GM12875 (cell line): ENCODE measurements at regions not wholly inside any gene's neighbourhood (a gene's known extent, or its start where the extent isn't known, plus 50 kb on each side); places are given as distances from the start of the nearest gene placed in this dataset.
A peak's percentile ranks its signal among the peaks of the same experiment; 100 is the strongest.
"Not testable (repeated sequence)": the region's sequence is repeated elsewhere in the genome, so short reads cannot be mapped to it uniquely, and the experiment has no call there.

ENCODE experiments used
- H3K4me3 ChIP-seq: one replicate; pipeline ENCODE4 v1.5.1; 2011; ENCODE audit warnings: low read depth, low read length, control low read depth
- TF ChIP-seq, protein P1 (sequence below): IDR thresholded peaks from 2 replicates; pipeline ENCODE4 v1.5.1; 2011; ENCODE audit warnings: low read depth, mild to moderate bottlenecking, control low read depth, inconsistent platforms, low read length, moderate library complexity, borderline replicate concordance; ENCODE audit not compliant: insufficient read depth

DNA sequence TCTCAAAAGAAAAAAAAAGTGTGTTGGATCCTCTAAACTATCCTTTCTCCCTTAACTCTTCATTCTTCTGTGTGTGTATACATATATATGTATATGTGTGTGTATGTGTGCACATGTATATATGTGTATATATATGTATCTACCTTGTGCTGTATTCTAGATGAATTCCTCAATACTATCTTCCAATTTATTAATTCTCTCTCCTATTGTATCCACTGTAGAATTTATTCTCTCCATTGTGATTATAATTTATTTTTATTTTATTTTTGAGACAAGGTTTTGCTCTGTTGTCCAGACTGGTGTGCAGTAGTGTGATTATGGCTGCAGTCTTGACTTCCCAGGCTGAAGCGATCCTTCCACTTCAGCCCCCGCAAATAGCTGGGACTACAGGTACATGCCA is 147.1 kb upstream of the ZNF618 start:
- H3K4me3 ChIP-seq: no peak overlapping the region
- TF ChIP-seq, protein P1, sequence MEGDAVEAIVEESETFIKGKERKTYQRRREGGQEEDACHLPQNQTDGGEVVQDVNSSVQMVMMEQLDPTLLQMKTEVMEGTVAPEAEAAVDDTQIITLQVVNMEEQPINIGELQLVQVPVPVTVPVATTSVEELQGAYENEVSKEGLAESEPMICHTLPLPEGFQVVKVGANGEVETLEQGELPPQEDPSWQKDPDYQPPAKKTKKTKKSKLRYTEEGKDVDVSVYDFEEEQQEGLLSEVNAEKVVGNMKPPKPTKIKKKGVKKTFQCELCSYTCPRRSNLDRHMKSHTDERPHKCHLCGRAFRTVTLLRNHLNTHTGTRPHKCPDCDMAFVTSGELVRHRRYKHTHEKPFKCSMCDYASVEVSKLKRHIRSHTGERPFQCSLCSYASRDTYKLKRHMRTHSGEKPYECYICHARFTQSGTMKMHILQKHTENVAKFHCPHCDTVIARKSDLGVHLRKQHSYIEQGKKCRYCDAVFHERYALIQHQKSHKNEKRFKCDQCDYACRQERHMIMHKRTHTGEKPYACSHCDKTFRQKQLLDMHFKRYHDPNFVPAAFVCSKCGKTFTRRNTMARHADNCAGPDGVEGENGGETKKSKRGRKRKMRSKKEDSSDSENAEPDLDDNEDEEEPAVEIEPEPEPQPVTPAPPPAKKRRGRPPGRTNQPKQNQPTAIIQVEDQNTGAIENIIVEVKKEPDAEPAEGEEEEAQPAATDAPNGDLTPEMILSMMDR: no peak

DNA sequence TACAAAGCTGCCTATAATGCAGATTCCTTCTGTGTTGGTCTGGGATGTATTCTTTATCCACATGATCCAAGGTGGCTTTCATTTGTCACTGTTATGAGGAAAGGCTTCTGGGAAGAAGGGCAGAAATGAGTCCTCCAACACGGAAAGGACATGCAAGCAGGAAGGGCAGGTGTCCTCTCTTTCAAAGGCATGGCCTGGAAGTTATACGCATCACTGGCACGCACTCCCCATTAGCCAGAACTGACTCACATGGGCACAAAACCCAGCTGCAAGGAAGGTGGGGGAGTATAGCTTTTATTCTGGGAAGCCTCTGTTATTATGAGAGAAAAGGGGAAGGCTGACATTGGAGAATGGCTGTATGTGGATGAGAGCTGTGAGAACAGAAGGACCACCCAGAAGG is 141.3 kb upstream of the ZNF618 start:
- TF ChIP-seq, protein P1: no peak
- H3K4me3 ChIP-seq: no peak overlapping the region

DNA sequence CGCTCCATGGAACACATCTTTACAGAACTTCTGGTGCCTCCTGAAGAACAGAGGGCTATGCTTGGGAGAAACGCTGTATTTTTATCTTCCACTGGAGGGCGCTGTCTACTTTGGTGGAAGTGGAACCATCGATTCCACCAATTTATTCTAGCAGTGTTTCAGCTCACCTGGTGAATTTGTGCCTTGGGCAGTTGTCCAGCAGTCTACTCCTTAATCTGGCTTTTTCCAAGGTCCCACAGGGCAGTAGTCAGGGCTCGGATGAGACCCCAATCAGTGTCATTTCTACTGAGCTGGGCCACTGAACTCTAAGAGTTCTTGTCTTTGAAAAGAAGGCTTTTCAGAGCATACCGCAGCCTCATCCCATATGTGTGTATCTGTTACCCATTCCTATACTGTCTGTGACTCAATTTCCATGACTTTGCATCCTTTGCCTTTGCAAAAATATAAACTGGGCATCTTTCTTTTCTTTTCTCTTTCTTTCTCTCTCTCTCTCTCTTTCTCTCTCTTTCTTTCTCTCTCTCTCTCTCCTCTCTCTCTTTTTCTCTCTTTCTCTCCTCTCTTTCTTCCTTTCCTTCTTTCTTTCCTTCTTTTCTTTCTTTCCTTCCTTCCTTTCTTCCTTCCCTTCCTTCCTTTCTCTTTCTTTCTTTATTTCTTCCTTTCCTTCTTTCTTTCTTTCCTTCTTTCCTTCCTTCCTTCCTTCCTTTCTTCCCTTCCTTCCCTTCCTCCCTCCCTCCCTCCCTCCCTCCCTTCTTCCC is 138.4 kb upstream of the ZNF618 start:
- TF ChIP-seq, protein P1: peak; percentile 66
- no peak overlapping the region for H3K4me3 ChIP-seq

DNA sequence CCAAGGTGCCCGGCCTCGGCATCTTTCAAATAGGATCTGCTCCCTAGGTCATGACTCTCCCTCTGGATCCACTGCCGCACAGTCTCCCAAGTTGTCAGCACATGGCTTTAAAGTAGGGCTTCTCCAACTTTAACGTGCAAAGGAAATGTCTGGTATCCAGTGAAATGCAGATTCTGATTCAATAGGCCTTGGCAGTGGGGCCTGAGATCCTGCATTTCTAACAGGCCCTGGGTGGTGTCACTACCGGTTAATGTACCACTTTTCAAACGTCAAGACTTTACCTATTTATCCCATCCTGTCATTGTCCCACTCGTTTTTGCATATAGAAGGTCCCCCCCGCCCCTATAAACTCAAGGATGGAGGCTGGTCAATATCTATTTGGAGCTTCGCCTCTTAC is 137.6 kb upstream of the ZNF618 start:
- TF ChIP-seq, protein P1: no peak
- H3K4me3 ChIP-seq: no peak overlapping the region

DNA sequence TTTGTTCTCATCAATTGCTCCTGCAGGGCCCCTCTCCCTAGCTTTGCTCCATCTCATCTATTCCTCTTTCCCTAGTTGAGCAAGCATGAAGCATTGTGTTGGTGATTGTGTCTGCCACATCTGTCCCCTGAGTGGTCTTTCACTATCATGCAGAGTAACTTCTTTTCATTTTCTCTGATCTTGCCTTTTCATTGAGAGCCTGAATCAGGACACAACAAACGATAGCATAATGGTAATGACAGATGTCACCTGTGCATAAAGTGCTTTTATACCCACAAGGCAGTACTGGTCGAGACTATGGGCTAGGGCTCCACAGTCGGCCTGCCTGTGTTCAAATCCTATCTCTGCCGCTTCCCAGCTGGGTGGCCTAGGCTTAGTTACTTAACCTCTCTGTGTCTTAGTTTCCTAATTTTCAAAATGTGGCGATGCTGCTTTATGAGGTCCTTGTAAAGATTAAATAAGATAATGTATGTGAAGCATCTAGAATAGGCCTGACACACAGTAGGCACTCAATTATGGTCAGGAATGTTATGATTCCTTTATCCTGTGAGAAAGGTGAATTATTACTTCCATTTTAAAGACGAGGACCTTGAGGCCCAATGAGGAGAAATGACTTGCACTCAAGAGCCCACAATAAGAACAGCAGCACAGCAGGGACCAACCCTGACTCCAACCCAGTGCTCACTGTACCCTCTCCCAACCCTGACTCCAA is 137.1 kb upstream of the ZNF618 start:
- H3K4me3 ChIP-seq: no peak overlapping the region
- TF ChIP-seq, protein P1: no peak

DNA sequence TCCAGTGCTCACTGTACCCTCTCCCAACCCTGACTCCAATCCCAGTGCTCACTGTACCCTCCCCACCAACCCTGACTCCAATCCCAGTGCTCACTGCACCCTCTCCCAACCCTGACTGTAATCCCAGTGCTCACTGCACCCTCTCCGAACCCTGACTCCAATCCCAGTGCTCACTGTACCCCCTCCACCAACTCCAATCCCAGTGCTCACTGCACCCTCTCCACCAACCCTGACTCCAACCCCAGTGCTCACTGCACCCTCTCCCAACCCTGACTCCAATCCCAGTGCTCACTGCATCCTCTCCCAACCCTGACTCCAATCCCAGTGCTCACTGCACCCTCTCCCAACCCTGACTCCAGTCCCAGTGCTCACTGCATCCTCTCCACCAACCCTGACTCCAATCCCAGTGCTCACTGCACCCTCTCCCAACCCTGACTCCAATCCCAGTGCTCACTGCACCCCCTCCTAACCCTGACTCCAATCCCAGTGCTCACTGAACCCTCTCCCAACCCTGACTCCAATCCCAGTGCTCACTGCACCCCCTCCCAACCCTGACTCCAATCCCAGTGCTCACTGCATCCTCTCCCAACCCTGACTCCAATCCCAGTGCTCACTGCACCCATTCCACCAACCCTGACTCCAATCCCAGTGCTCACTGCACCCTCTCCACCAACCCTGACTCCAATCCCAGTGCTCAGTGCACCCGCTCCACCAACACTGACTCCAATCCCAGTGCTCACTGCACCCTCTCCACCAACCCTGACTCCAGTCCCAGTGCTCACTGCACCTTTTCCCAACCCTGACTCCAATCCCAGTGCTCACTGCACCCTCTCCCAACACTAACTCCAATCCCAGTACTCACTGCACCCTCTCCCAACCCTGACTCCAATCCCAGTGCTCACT is 136.3 kb upstream of the ZNF618 start:
- H3K4me3 ChIP-seq: not testable (repeated sequence)

DNA sequence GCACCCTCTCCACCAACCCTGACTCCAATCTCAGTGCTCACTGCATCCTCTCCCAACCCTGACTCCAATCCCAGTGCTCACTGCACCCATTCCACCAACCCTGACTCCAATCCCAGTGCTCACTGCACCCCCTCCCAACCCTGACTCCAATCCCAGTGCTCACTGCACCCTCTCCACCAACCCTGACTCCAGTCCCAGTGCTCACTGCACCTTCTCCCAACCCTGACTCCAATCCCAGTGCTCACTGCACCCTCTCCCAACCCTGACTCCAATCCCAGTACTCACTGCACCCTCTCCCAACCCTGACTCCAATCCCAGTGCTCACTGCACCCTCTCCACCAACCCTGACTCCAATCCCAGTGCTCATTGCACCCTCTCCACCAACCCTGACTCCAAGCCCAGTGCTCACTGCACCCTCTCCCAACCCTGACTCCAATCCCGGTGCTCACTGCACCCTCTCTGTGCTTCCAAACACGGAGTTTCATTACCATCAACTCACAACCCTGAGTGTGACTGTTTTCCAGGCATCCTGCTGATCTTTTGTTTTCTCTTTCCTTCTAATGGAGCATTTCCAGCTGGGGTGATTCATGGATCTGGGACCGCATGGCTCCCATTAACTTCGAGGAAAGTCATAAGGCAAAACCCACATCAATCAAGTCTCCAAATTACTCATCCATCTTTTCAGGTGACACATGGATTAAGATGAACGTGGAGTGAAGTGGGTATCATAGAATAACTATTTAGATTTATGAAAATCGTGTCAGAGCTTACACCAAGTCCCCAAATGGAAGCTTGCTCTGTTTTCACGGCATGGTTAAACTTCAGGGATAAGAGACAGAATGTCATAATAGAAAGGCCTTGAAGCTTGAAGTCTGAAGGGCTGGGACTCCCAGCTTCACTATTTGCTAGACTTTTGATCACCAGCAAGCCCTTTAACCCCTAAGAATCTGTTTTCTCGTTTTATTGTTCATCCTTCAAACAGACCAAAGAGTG is 135.3 kb upstream of the ZNF618 start:
- H3K4me3 ChIP-seq: not testable (repeated sequence)
